HG03060 (cell line): ENCODE measurements at regions not wholly inside any gene's neighbourhood (a gene's known extent, or its start where the extent isn't known, plus 50 kb on each side); places are given as distances from the start of the nearest gene placed in this dataset.
A peak's percentile ranks its signal among the peaks of the same experiment; 100 is the strongest.
"Not testable (repeated sequence)": the region's sequence is repeated elsewhere in the genome, so short reads cannot be mapped to it uniquely, and the experiment has no call there.

Experiments used
- ATAC-seq: cut with Tn5 transposase; IDR thresholded peaks from one replicate; pipeline ENCODE4 v1.9.1; 2021; ENCODE audit warnings: low read depth, moderate number of reproducible peaks; ENCODE audit not compliant: unreplicated experiment

DNA sequence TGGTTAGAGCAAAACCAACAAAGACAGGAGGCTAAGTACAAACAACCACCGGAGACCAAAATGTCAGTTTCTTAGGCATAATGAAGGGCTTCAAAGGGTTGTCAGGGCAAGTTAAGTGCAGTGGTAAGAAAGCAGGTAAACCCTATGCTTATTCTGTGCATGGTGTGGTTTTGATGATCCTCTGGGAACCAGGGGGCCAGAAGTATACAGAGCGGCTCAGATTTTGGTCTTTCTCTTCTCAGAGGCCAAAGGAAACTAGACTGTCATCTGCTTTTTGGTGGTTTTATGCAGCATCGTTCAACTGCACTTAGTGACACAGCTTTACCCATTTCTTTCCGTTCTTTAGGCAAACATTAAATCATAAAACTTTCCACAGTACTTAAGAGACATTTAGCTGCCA is 332.7 kb upstream of the CELF2 start:
- ATAC-seq = no peak

- peak; percentile 58 for ATAC-seq
Observed at GRCh38 chr10:10685566-10685965, 332.1 kb upstream of the CELF2 start.

DNA sequence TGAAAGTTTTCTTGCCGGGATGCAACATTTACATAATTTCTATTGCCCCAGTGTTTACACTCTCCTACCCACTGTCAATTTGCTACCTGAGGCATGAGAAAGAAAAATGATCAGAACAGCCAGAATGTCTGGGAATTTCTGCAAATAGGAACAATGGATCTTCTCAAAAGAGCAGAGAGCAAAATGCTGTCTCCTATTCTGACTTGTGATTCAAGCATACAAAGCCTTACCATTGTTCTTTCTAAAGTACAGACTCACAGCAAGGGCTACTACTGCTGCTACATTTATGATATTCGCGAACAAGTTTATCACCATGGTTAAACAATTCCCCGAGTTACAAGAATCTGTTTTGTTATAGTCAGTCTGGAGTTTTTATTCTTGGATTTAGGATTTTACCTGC is 329.9 kb upstream of the CELF2 start:
- ATAC-seq = no peak

DNA sequence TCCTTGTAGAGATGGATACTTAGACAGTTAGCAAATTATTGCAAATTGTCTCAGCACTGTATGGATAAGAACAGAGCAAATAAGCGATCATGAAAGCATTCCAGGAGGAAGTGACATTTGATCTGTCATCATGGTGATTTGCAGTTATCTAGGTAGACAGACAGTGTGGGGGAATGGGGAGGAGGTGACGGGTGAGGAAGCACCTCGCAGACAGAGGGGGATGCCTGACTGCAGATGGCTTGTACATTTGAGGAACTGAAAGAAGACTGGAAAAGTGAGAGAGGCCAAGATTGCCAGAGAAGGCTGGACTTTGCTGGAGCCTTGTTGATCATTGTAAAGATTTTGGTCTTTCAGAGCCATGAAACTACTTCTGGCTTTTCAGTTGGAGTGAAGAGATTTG is 318.2 kb upstream of the CELF2 start:
- ATAC-seq = no peak

DNA sequence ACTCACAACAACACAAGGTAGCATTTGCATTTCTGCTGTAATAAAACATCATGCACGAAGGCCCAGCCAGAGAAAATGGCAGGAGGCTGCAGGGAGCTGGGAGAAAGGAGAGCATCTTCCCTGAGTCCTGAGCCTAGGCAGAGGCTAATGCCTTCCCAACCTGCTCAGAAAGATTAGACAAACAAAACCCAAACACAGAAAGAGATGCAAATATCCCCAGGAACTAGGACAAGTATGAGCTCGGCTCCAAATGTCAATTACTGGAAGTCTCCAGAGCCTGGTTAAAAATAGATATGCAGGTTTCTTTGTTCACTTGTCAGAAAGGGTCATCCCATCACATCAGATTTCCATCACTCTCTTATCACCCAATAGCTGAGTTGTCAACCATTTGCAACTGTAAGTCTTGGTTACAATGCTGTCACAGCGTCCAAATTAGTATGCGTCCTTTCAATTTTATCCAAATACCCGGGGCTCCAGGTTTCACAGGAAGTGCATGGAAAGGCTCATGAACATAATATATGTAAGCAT is 316.5 kb upstream of the CELF2 start:
- no peak for ATAC-seq

GRCh38 chr10:10702211-10702610 is 315.5 kb upstream of the CELF2 start:
- no peak for ATAC-seq

DNA sequence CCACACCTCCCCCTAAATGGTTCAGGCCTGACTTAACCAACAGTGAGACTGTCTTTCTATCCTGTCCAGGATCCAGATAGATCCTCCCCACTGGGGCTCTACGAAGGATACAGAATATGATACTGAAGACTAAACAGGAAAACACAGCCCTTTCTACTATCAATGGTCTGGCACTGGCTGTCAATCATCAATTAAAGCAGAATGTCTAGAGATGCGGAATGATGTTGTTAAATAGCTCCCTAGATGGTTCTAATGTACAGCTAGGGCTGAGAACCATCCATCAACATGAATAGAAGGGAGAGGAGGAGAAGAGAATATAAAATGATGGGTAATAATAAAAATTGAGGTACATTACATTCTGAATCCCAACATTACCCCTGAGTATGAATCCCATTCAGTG is 314.3 kb upstream of the CELF2 start:
- no peak for ATAC-seq

- ATAC-seq = no peak
Observed at GRCh38 chr10:10712155-10712704, 305.4 kb upstream of the CELF2 start.

DNA sequence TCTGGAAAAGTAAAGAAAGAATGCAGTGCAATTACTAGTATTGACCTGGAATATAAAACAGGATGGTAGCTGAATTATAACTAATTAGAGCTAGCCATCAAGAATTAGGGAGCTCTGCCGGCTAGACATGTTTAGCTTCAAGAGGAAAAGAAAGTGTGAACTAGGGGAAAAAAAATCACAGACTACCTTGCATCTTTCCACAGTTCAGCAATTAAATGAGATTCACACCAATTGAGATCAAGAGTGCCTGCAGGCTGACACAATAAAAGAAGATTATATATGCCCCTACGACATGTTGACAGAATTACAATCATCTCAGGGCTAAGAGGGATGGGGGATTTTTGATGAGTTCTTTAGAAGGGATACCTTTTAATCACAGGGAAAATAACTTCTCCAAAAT is 303.3 kb upstream of the CELF2 start:
- no peak for ATAC-seq

DNA sequence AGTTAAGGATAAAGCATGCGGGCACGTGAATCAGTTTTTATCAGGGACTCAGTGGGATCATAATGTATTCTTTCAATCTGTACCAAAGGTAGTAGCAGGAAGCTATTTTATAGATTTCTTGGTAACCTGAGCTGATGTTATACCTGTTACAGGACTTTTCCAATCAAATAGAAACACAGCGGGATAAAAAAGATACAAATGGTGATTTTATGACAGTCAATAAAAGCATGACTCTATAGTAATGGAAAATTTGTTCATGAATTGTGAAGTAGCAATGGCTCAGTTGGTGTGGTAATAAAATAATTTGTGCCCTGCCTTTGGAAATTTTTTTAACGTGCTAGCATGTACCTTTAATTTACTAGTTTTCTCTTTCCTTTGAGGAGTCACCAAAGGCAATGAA is 300.7 kb upstream of the CELF2 start:
- ATAC-seq = no peak

DNA sequence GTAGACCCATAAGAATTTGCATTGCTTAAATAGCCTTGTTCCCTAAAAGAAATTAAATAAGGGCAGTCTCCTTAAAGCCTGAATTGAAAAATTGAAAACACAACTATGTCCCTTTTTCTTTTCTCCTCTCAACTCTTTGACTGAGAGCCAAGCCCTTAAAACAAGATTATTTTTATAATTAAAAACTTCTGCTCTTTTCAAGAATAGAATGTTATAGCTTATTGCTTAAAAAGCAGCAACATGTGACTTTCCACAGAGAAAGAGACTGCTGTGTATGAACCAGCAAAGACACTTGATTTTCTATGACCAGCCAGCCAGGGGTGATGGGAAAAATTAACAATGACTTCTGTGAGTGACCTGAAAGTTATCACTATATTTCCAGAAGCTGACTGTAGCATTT is 295.2 kb upstream of the CELF2 start:
- ATAC-seq = no peak

DNA sequence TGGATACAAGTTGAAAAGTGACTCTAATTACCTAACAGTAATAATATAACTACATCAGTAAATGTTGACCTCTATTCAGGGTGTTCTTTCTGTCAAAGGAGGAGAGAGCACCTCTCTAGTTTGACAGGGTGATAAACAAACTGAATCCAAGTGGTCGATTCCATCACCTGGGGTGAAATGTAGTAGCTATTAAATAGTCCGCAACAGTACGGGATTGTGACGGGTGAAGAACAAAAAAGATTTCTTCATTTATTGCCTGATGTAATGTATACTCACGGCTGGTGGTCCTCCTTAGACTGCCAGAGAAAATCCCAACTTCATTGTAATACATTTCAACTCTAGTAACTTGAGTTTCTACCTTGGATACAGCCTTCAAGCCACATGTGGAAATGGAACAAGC is 292.5 kb upstream of the CELF2 start:
- ATAC-seq = no peak

- ATAC-seq = no peak
Observed at GRCh38 chr10:10726101-10726500, 291.6 kb upstream of the CELF2 start.

DNA sequence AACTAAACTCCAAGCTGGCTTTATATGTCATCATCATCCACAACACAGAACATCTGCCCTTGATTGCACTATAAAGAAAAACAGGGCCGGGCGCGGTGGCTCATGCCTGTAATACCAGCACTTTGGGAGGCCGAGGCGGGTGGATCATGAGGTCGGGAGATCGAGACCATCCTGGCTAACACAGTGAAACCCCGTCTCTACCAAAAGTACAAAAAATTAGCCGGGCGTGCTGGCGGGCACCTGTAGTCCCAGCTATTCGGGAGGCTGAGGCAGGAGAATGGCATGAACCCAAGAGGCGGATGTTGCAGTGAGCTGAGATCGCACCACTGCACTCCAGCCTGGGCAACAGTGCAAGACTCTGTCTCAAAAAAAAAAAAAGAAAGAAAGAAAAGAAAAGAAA is 290.3 kb upstream of the CELF2 start:
- ATAC-seq = not testable (repeated sequence)

- ATAC-seq = no peak
Observed at GRCh38 chr10:10727812-10728211, 289.9 kb upstream of the CELF2 start.

DNA sequence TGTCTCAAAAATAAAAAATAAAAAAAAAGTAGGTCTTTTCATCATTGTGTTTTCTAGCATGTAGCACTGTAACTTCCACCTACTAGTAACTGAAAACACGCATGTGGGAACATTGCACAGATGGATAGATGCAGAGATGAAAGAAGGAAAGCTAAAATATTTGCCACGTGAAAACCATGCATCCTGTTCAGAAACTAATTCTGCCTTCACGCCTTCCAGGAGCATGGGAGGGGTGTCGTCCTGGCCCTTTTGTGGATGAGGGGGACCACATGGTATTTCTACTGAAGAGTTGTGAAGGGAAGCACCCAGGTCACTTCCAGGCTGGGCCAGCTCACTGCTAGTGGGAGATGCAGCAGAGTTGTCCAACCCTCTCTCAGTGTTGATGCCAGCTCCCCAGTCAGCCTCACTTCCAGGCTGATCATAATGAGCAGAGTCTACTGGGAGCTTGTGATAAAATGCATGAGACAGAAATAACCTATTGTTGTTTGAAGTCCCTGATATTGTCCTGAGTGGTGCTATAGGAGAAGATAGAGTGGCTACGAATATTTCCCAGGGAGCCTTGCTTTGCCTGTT is 287.1 kb upstream of the CELF2 start:
- no peak for ATAC-seq

DNA sequence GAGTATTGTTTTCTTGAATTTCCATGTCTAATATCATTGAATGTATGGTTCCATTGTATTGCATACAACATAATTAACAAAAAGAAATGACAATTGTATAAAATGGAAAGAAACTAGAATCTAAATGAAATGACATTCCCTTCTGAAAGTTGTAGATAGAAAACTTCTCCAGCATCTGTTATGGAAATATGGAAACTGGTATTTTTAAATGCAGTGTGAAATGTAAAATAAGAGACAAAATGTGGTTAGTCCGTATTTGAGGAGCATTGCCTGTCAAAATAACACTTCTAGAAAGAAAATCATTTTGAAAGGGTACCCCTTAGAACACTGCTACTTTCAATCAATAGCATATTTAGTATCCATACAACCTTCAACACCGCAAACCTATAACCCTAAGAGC is 286.3 kb upstream of the CELF2 start:
- no peak for ATAC-seq

GRCh38 chr10:10734356-10735064 is 283.2 kb upstream of the CELF2 start:
- no peak for ATAC-seq

DNA sequence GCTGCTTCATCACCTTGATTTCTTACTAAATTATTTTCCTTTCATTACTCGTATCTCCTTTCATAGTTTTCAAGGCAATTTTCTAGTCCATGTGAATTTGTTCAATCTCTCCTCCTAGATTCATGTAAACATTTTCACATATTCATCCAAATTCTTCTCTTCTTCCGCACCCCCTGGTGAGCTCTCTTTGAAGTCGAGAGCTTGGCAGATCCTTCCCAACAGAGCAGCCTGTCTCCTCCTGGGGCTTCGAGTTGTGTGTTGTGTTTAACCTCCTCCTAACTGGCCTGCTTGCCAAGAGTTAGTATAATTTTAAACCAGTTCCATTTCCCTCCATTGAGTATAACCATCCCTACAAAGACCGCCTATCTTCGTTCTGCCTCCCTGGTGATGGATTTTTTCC is 272.4 kb upstream of the CELF2 start:
- ATAC-seq = no peak

GRCh38 chr10:10755490-10755889 is 262.2 kb upstream of the CELF2 start:
- no peak for ATAC-seq

DNA sequence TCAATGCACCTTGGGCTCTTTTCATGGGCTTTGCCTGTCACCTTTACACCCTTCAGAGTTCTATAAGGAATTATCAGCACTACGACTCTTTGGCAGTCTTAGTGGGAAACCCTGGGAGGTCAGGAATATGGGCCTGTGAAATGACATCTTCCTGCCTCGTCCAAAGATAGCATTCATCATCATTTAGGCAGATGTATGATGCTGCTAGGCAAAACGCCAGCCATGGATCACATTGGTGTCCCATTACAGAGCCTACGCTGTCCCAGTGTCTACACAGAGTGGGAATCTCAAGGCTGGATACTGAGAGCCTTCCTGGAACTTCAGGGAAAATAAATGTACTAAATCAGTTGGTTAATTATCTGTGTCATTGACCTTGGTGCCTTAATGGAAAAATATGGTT is 259.4 kb upstream of the CELF2 start:
- ATAC-seq = no peak

DNA sequence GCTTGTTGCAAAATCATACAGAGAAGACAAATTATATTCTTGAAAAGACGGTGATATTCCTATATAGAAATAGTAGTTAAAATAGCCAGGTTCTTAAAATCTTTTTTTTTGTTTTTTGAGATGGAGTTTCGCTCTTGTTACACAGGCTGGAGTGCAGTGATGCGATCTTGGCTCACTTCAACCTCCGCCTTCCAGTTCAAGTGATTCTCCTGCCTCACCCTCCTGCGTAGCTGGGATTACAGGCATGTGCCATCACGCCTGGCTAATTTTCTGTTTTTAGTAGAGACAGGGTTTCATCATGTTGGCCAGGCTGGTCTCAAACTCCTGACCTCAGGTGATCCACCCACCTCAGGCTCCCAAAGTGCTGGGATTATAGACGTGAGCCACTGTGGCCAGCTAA is 257.9 kb upstream of the CELF2 start:
- not testable (repeated sequence) for ATAC-seq
